NB4 (cell line): ENCODE measurements at regions not wholly inside any gene's neighbourhood (a gene's known extent, or its start where the extent isn't known, plus 50 kb on each side); places are given as distances from the start of the nearest gene placed in this dataset.

Experiments
- DNase-seq: peaks from one replicate; pipeline ENCODE4 v3.0.0; 2010; ENCODE audit warnings: low read depth
- H3K4me3 ChIP-seq: one replicate; pipeline ENCODE4 v1.5.1; 2011; ENCODE audit warnings: mild to moderate bottlenecking, low read depth, low read length, moderate library complexity
- MYC ChIP-seq: IDR thresholded peaks from 2 replicates; pipeline ENCODE4 v1.6.1; 2011; ENCODE audit warnings: low read depth, low read length
- POLR2A ChIP-seq: IDR thresholded peaks from 2 replicates; pipeline ENCODE4 v1.6.1; 2011; ENCODE audit warnings: mild to moderate bottlenecking; ENCODE audit not compliant: insufficient read length; ENCODE audit errors: extremely low read depth
- TF ChIP-seq, protein P1 (sequence below): IDR thresholded peaks from one replicate; pipeline ENCODE4 v1.5.1; 2012; ENCODE audit warnings: low read depth, low read length
- TF ChIP-seq, protein P2 (sequence below): IDR thresholded peaks from 2 replicates; pipeline ENCODE4 v1.6.1; 2011; ENCODE audit warnings: low read depth, low read length

DNA sequence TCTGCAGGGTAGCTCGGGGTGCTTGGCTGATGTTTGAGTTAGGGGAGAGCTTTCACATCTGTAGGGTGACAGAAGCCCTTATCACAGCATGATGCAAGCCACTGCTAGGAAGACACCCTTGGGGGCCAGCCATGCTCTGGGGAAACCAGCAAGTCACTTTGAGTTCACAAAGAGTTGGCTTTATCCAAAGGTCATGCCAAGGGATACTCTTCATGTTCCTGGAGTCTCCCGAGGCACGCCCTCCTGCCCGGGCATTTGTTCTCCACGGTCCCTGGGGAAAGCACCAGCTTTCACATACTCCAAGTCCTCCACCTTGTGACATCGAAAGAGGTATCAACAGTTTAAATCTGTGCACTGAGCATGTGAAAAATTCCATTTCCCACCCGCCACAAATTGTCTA lies 227.7 kb downstream of the VAPA start:
- no peak for DNase-seq
- no peak overlapping the region for H3K4me3 ChIP-seq
- TF ChIP-seq, protein P1, sequence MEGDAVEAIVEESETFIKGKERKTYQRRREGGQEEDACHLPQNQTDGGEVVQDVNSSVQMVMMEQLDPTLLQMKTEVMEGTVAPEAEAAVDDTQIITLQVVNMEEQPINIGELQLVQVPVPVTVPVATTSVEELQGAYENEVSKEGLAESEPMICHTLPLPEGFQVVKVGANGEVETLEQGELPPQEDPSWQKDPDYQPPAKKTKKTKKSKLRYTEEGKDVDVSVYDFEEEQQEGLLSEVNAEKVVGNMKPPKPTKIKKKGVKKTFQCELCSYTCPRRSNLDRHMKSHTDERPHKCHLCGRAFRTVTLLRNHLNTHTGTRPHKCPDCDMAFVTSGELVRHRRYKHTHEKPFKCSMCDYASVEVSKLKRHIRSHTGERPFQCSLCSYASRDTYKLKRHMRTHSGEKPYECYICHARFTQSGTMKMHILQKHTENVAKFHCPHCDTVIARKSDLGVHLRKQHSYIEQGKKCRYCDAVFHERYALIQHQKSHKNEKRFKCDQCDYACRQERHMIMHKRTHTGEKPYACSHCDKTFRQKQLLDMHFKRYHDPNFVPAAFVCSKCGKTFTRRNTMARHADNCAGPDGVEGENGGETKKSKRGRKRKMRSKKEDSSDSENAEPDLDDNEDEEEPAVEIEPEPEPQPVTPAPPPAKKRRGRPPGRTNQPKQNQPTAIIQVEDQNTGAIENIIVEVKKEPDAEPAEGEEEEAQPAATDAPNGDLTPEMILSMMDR: no peak
- TF ChIP-seq, protein P2, sequence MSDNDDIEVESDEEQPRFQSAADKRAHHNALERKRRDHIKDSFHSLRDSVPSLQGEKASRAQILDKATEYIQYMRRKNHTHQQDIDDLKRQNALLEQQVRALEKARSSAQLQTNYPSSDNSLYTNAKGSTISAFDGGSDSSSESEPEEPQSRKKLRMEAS: no peak
- TF ChIP-seq POLR2A (no peak), MYC (no peak)

DNA sequence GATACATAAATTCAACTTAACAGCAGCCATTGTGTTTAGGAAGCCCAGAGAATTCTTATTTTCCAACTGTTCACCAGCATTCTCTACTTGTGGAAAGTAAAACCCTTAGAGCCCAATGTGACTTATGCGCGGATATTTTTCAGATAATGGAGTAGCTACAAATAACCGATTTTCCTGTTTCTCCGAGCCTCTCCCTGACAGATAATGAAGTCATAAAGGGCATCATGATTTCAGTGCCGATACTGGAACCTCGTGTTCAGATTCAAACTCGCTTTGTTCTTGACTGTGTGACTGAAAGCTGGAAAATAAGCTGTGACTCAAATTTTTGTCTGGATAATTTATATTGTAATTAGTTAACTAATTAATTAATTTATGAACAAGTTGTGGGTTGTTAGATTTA lies 228.2 kb downstream of the VAPA start:
- TF ChIP-seq, protein P2: no peak
- TF ChIP-seq, protein P1: no peak
- no peak for TF ChIP-seq POLR2A
- TF ChIP-seq MYC: no peak
- DNase-seq: no peak
- no peak overlapping the region for H3K4me3 ChIP-seq

GRCh38 chr18:10142496-10143160 lies 228.8 kb downstream of the VAPA start:
- no peak for DNase-seq
- TF ChIP-seq, protein P1: no peak
- TF ChIP-seq, protein P2: no peak
- TF ChIP-seq MYC (no peak), POLR2A (no peak)
- no peak overlapping the region for H3K4me3 ChIP-seq

DNA sequence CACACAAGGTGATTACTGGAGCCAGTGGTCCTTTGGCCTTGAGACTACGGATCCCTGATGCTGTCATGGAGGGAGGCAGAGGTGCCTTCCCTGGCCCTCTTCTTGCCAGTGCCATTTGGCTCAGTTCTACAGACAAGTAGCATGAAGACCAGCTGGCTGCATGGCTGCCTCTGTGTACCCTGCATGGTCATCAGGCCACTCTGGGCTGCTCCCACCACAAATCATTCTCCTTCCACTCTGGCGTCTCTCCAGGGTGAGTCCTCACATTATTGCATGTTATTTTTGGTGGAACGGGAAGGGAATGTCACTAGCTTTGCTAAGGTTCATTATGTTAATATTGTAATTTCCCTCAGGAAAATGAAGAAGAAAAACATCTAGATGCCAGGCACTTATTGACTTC lies 229.8 kb downstream of the VAPA start:
- DNase-seq: no peak
- no peak overlapping the region for H3K4me3 ChIP-seq
- TF ChIP-seq, protein P1: no peak
- TF ChIP-seq POLR2A: no peak

DNA sequence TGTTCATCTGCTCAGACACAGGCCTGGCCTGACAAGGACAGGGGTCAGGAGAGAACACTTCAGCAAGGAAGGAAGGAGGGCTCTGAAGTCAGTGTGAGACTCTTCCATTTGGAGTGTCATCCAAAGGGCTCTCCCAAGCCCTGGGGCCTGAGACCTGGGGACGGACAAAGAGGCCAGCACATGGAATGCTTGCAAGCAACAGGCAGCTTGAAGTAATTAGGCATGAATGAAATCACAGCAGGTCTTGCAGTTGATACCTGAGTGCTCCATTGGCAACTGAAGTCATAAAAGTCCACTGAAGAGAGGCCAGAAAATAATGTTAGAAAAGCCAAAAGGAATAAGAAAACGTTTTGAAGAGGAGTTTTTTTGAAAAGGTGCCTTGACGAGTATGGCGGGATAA lies 231.7 kb downstream of the VAPA start:
- no peak for TF ChIP-seq MYC
- TF ChIP-seq, protein P1: no peak
- TF ChIP-seq, protein P2: no peak
- no peak for TF ChIP-seq POLR2A
- DNase-seq: no peak

GRCh38 chr18:10147226-10147625 lies 233.4 kb downstream of the VAPA start:
- no peak for DNase-seq

More for the DNA sequence above, 231.7 kb downstream of the VAPA start:
- H3K4me3 ChIP-seq: no peak overlapping the region

More at GRCh38 chr18:10147226-10147625, 233.4 kb downstream of the VAPA start:
- TF ChIP-seq POLR2A: no peak
- TF ChIP-seq, protein P1: no peak
- no peak for TF ChIP-seq MYC
- TF ChIP-seq, protein P2: no peak
- no peak overlapping the region for H3K4me3 ChIP-seq
